SKM-1 (cell line): ENCODE measurements at regions not wholly inside any gene's neighbourhood (a gene's known extent, or its start where the extent isn't known, plus 50 kb on each side); places are given as distances from the start of the nearest gene placed in this dataset.
"Not testable (repeated sequence)": the region's sequence is repeated elsewhere in the genome, so short reads cannot be mapped to it uniquely, and the experiment has no call there.

Source experiments
- DNase-seq: peaks from one replicate; lab custom pipeline; 2025; ENCODE audit not compliant: unreplicated experiment; lab: John Stamatoyannopoulos, UW

GRCh38 chr1:79532555-79532954, 526.0 kb upstream of the ADGRL4 start:
- DNase-seq: no peak

GRCh38 chr1:79531790-79532189, 525.3 kb upstream of the ADGRL4 start:
- no peak for DNase-seq

- no peak for DNase-seq
These were observed 523.9 kb upstream of the ADGRL4 start for GRCh38 chr1:79530476-79530875.

GRCh38 chr1:79530055-79530454, 523.5 kb upstream of the ADGRL4 start:
- no peak for DNase-seq

- DNase-seq: no peak
These were observed 517.6 kb upstream of the ADGRL4 start for GRCh38 chr1:79524126-79524525.

GRCh38 chr1:79519084-79519760, 512.7 kb upstream of the ADGRL4 start:
- no peak for DNase-seq

- DNase-seq: no peak
These were observed 511.1 kb upstream of the ADGRL4 start for GRCh38 chr1:79517470-79518224.

- no peak for DNase-seq
These were observed 501.2 kb upstream of the ADGRL4 start for GRCh38 chr1:79507770-79508169.

- no peak for DNase-seq
These were observed 494.6 kb upstream of the ADGRL4 start for GRCh38 chr1:79501153-79501552.

GRCh38 chr1:79499541-79499940, 493.0 kb upstream of the ADGRL4 start:
- no peak for DNase-seq

GRCh38 chr1:79497193-79497773, 490.8 kb upstream of the ADGRL4 start:
- DNase-seq: peak; percentile 52

GRCh38 chr1:79496129-79496528, 489.6 kb upstream of the ADGRL4 start:
- DNase-seq: no peak

GRCh38 chr1:79493702-79494101, 487.2 kb upstream of the ADGRL4 start:
- DNase-seq: not testable (repeated sequence)

- not testable (repeated sequence) for DNase-seq
These were observed 482.1 kb upstream of the ADGRL4 start for GRCh38 chr1:79488572-79489121.

GRCh38 chr1:79478728-79479373, 472.3 kb upstream of the ADGRL4 start:
- no peak for DNase-seq

GRCh38 chr1:79478160-79478559, 471.6 kb upstream of the ADGRL4 start:
- no peak for DNase-seq

GRCh38 chr1:79472067-79472656, 465.6 kb upstream of the ADGRL4 start:
- DNase-seq: no peak

GRCh38 chr1:79469139-79469538, 462.6 kb upstream of the ADGRL4 start:
- no peak for DNase-seq

GRCh38 chr1:79460773-79461436, 454.4 kb upstream of the ADGRL4 start:
- no peak for DNase-seq

GRCh38 chr1:79457562-79458224, 451.2 kb upstream of the ADGRL4 start:
- no peak for DNase-seq
